ELR (cell line): ENCODE measurements at regions not wholly inside any gene's neighbourhood (a gene's known extent, or its start where the extent isn't known, plus 50 kb on each side); places are given as distances from the start of the nearest gene placed in this dataset.

Source experiments
- DNase-seq: peaks from one replicate; pipeline ENCODE4 v3.0.0-alpha.2; 2015; ENCODE audit warnings: low read depth

DNA sequence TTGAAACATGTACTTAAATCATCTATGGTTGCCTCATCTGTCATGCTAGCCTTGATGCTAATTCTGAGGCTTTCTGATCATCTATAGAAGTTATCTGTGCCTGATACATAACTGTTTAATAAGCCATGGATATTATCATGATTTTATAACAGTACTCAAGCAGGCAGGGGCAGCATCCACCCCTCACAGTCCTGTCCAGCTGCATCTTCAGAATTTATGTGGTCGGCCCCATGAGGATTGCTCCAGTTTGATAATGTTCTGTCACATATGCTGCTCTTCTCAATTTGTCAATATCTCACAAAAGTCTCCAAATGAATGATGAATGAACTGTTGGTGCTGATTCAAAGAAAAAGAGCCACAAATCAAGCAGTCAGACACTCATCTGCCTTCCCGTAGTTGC, 335.1 kb upstream of the POM121L12 start:
- no peak for DNase-seq

DNA sequence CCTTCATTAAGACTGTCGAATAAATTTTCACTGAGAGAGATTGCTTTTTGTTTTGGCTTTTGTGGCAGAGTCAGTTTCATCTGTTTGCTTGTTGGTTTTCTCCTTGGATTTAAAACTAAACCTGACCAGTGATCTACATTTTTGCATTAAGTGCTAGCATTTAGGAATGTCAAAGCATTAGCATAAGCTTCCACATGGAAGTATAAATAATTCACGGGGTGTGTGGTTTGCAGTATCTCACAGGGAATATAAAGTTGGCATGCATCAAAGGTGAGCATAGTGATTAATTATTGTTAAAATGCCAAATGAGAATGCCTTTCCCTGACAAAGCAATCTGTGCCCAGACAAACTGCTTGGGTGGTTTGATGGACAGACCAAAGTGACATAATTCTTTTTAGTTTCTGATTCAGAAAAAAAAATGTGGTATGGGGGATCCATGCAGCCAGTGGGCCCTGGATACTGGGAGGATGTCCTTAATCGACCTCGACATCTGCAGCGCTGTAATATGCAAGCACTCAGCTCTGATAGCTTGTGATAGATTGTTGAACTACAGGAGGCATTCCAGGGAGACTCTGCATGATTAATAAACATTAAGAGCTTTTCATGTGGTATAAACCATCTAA, 339.3 kb upstream of the POM121L12 start:
- DNase-seq = no peak

DNA sequence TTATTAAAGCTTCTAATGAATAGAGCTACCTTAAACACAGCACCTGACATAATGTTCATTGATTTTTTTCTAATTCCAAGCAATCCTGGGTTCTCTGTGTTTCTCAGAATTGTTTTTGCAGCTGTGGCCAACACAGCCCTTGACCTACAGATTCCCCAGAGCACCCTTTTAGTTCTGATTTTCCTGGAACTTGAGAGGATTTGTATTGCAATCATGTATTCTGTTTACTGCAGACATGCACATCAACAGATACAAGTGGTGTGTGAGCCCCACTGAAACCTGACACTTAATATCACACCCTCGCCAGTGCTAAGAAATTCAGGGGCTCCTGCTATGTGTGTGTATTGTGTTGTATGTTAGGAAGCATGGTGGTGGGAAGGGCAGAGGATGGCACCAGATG, 344.2 kb upstream of the POM121L12 start:
- no peak for DNase-seq

DNA sequence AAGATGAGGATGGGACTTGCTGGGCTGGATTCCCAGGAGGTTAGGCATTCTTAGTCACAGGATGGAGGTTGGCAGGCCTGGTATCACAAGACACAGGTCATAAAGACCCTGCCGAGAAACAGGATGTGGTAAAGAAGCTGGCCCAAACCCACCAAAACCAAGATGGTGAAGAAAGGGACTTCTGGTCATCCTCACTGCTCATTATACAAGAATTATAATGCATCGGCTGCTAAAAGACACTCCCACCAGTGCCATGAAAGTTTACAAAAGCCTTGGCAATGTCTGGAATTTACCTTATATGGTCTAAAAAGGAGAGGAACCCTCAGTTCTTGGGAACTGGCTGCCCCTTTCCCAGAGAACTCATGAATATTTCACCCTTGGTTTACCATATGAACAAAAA, 345.5 kb upstream of the POM121L12 start:
- DNase-seq = no peak

DNA sequence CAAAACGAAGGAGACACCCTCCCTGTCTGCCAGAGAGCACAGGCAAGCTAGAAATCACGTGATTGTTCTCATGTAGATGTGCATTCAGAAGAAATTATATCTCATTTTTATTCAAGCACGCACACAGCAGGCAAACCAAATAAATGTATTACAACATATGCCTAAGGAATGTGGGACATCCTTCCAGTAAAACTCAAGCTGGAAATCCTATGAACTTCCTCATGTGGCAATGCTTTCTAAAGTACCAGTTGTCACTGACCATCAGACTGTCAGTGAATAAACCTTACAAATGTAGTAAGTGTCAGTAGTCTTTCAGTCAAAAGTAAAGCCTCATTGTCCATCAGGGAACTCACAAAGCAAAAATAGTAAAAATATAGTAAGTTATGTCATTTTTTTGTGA, 350.1 kb upstream of the POM121L12 start:
- DNase-seq = no peak

DNA sequence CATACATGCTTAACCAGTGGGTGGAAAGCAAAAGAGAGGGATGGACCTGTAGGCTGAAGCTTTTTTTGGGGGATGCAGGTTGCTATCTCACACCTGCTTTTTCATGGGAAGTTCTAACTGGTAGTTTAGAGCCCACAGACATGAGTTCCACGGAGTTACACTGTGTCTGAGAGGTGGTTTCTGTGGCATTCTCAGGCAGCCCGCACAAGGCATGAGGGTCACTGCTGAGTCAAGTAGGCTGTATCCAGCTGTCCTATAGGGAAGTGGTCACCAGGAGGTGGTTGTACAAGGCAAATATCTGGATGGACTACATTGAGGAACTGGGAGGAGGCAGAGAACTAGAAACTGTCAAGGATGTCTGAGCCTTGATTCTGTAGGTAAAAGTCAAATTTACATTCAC, 351.0 kb upstream of the POM121L12 start:
- no peak for DNase-seq

DNA sequence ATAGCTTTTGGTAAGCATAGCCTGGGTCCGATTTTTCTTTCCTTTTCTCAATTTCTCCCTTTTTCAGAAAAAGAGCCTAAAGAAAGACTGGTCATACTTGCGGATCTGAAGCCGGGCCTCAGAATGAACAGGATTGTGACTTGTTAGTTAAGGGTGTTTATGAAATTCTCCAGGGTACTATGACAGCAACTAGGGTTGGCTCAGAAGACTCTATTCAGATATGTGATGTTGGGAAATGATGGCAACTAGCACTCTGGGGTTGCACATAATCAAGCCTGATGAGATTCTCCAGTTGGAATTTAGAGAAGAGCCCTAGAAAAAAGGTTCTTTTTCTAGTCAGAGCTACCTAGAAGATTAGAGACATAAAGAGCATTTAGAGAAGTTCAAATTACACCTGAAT, 352.4 kb upstream of the POM121L12 start:
- no peak for DNase-seq

DNA sequence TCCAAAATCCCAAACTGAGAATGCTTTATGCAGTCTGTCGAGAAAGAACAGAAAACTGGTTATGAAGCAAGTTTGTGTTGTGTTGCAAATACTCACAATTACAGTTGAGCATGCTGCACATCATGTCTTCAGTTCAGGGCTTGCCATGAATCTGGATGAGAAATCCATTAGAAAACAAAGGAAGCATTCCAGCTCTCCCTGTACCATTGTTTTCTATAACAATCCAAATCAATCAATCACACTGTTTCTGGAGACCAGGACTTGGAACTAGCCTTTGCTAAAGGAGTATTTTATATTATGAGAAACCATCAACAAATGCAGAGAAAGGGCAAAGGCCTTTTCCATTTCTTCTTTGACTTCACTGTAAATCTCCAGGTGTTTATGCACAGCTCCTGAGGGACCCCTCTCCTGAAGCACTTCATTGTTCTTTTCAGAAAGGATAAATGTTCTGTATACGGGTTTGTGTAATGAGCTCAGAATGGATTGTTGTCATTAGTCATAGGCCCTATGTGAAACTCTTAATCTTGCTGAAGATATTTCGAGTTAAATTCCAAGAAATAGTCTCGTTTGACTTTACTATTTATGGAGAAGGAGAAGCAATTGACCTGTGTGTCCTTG, 364.7 kb upstream of the POM121L12 start:
- no peak for DNase-seq

DNA sequence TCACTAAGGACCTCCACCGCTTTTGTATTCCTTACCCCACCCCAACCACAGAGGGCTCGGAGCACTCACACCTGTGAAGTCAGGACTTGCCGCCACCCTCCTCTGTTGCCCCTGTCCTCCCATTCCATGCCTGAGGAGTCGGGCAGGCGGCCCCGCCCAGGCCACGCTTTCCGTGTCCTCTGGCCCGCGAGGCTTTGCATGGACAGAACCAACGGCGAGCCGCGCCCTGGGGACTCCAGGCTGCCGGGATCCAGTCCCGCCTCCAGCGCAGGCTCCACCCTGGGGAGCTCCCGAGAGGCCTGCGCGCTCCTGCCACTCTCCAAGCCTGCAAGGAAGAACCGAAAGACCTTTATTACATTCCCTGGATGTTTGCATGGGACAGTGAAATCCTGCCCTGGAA, 366.4 kb upstream of the POM121L12 start:
- DNase-seq = no peak

DNA sequence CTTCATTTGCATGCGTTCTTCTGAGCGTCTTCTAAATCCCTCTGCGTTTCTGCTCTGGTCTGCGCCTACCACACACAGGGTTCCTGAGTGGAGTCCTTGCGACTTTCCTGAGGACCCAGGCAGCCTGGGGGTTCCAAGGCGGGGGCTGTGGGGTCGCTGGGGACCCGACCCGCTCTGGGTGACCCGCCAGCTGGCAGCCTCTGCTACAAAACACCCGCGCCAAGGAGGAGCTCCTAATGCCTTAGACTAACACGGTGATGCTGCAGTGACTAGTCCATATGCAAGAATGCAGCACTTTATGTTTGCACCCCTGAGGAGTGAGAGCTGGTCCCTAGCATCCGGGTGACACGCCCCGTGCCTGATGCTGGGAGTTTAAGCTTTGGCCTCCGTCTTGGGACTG, 367.0 kb upstream of the POM121L12 start:
- no peak for DNase-seq

DNA sequence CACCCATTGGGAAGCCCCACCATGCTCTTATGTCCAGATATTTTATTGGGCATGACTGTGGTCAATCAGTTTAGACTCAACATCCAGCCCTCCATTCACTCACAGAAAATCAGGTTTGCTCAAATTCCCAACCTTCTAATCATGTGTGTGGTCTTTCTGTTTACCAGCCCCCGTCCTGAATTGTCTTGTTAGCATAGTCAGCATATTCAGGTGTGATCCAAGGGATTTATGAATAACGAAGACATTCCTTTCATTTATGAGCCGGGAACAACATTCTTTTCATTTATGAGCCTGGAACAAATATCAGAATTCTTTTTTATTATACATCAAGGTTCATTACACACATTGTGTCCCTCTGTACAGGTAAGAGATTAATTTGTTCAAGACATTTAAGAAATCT, 376.3 kb upstream of the POM121L12 start:
- DNase-seq = no peak

DNA sequence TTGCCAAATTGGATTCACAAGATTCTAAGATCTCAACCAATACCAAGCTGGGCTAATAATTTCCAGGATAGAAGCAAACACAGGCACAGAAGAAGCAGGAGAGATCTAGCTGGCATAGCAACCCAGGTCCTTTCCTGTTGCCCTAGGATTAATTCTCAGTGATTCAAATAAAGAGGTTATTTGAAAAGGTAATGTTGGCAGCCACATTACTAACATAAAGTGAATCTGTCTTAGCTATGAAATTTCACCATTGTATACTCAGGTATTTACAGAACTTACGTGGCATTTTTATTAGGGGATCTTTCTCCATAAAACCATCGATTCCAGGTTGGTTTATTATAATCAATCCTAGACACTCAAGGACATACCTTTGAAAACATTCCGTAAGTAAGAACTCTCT, 379.3 kb upstream of the POM121L12 start:
- no peak for DNase-seq

DNA sequence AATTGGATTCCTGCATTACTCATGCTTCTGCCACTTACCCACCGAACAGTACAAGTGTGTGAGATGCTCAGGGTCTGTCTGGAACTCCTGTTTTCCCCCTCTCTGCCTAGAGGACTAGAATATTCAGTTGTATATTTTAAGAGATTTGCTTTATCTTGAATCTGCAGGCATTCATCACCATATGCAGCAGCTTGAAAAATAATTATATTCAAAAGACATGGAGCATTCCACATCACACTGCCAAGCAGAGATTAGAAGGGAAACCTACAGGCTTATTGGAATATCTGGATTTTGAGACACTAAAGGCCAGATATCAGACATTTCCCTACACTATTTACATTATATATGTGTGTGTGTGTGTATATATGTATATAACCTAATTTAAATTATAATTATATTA, 382.8 kb upstream of the POM121L12 start:
- no peak for DNase-seq

DNA sequence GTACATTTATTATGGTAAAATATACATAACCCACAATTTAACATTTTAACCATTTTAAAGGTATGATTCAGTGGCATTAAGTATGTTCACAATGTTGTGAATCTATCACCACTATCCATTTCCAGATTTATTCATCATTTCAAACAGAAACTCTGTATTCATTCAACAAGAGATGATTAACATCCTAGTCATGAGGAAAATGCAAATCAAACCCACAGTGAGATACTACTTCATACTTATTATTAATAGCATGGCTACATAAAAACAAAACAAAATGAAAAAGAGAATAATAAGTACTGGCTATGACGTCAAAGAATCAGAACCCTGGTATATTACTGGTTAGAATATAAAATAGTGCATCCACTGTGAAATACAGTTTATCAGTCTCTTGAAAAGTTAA, 386.6 kb upstream of the POM121L12 start:
- DNase-seq = no peak

DNA sequence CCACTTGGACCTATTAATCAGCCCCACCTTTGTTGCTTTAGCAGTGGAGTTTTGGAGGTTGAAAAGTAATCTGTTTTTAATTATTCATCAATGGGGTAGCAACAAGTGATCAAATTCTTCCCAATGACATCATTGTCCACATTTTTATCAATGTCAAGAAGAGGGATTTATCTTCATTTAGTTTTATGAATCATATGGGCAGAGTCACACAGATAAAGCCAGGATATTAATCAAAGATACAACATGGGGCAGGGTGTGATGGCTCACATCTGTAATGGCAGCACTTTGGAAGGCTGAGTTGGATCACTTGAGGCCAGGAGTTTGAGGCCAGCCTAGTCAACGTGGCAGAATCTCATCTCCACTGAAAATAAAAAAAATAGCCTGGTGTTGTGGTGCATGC, 388.4 kb upstream of the POM121L12 start:
- DNase-seq = no peak

DNA sequence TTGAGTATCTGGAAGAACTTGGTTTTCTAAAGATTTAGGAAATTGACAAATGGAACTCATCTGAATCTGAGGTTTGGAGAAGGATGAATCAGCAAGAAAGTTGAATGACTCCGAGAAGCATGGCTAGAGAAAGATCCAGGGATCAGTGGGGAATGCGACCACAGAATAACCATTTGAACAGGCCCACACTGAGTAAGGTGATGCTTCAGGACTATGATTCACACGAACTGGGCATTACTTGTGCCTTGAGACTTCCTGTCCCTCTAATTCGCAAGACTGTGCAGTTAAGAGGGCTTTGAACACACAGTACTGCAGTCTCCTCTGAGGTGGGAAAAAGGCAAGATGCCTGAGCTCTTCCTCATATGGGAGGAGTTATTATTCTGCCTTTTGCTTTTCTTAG, 395.5 kb upstream of the POM121L12 start:
- DNase-seq = no peak

DNA sequence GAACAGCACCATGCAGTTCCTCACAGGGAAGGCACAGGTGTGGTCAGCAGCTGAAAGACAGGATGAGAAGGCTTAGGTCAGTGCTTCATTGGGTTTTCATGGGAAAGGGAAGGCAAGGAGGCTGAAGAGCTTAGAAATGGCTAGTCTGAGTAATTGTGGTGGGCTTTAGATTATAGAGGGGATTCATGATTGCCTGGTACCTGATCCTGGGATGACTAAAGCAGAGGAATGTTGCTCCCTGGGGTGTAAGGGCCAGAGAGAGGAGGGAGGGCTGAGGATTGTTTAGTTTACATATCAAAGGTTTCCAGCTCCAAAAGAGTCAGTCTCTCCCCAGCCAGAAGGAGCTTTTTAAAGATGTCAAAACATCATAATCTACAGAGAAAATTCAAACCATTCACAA, 396.3 kb upstream of the POM121L12 start:
- no peak for DNase-seq

DNA sequence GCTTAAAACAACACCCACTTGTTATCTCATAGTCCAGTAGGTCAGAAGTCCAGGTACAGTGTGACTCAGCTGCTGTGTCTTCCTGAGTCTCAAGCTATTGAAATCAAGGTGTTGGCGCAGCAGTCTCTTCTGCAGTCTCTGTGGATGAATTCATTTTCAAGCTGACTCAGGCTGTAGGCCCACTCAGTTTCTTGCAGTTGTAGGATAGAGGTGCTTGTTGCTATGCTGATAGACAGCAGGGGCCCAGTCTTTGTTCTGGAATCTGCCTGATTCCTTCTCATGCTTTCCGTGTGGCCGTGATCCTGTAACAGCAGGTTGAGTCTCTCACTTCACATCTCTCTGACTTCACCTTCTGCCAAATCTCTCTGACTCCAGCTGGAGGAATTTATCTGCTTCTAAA, 400.4 kb upstream of the POM121L12 start:
- DNase-seq = no peak

DNA sequence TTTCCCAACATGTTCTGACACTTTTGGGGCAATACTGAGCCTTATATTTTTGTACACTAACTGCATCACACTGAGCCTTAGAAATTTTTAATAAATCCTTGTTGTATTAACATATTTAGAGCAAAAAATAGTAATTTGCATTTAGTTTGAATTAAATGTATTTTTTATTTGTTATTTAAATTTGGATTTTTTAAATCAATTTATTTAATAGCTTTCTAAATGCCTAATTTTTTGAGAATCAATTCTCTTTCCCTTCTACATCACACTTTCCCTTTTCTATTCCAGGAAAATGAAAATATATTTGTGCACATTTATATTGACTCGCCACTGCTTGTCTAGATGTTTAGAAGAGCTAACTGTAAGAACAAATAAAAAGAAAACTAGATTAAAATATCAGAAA, 414.6 kb upstream of the POM121L12 start:
- no peak for DNase-seq

DNA sequence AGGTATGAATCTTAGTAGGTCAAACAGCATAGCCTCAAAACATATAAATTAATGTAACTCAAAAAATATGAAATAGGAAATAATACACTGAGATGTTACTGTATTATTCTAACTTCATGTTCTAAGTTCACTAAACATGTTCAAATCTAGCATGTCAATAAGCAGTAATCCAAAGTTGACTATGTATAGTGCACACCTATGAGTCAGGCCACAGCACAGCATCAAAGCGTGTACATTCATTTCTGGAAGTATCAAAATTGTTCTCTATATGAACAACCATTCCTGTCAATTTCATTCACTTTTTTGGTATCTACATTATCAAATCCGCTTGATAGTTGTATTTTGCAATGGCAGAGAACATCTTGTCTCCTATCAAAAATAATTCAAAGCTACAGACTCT, 418.9 kb upstream of the POM121L12 start:
- DNase-seq = no peak

DNA sequence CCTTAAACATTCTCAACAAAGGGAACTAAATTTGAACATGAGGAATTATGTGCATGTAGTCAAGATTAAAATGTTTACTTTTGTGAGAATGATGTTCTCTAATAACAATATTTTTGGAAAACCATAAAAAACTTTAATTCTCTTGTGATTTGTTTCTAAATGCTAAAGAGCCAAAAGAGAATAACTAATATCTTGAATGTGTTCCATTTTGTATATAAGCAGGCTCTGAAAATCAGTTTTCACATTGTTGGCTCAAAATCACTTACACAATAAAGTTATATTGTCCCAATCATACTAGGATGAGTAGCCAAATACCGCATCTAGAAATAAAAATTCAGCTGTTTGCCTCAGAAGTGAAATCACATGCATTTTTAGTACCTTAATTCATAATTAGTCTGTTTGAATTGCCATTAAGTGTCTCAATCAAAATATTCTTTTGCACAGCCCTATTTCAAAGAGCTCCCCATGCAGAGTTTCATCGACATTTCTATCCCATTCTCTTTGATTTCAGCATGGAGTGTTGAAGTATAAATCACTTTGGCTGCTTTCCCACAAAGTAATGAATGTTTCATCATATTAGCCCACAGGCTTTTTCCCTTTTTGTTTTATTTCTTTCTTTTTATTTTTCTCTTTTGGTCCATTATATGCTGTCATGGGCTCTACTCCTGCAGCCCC, 420.3 kb upstream of the POM121L12 start:
- DNase-seq = no peak

DNA sequence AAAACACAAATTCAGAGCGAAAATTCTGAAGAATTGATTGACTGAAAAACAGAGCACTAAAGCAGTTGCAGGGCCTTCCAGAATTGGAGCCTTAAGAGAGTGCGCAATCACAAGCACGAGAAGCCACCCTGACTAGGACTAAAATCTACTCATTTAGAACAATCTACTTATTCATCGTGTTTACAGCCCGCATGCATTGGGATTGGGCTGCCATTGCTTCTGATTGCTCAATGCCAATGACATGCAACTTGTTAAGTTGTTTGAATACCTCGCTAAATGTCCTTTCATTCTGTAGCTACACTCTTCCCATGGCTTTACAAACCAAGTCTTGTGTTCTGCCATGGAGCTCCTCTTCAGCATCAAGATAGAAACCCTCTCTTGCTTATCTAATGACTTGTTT, 425.9 kb upstream of the POM121L12 start:
- DNase-seq = no peak

DNA sequence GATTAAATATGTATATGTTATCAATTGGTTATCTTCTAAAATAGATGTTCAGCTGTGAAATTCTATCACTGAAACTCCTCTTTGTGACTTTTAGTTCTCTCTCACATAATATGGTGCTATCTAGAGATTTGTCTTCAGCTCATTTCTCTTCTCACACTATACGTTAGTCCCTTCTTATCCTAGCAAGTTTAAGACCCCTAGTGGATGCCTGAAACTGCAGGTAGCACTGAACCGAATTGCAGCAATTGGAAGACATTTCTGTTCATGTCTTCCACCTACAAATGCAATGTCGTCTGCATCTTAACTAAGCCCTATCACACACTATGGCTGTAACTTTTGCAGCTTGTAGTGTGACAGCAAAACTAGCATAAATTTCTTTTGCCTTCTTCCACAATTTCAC, 442.7 kb upstream of the POM121L12 start:
- DNase-seq = no peak

DNA sequence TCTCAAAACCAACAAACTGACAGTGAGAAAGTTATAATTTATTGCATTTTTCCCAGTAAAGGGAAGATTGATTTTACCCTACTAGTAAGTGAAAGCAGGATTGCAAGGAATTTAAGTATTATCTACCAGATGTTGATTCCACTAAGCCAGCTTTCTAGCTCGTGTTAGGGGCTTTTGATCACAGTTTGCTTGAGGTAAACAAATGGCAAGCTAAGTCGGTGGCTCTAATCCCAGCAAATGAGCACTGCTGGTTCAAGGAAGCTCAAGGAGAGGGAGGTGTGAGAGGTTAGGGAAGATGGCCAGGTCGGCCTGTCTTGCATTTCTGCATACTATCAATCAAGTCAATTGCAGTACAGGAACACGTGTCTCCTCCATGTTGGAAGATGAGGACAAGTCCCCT, 448.7 kb upstream of the POM121L12 start:
- no peak for DNase-seq
